LoVo (cell line): ENCODE measurements at regions not wholly inside any gene's neighbourhood (a gene's known extent, or its start where the extent isn't known, plus 50 kb on each side); places are given as distances from the start of the nearest gene placed in this dataset.

Experiments
- DNase-seq: peaks from one replicate; pipeline ENCODE4 v3.0.0-alpha.2; 2016; ENCODE audit warnings: low spot score

GRCh38 chr12:25755136-25755970 lies 202.3 kb upstream of the LMNTD1 start:
- no peak for DNase-seq

- no peak for DNase-seq
These were observed 202.6 kb upstream of the RASSF8 start for GRCh38 chr12:25755971-25756260.

GRCh38 chr12:25757037-25757665 lies 201.3 kb upstream of the RASSF8 start:
- no peak for DNase-seq

GRCh38 chr12:25759752-25760151 lies 198.7 kb upstream of the RASSF8 start:
- DNase-seq = no peak

- DNase-seq = peak; percentile 18
These were observed 197.1 kb upstream of the RASSF8 start for GRCh38 chr12:25761356-25761755.

GRCh38 chr12:25764409-25764808 lies 194.1 kb upstream of the RASSF8 start:
- no peak for DNase-seq

- DNase-seq = no peak
These were observed 193.6 kb upstream of the RASSF8 start for GRCh38 chr12:25764892-25765291.

GRCh38 chr12:25767606-25768005 lies 190.9 kb upstream of the RASSF8 start:
- no peak for DNase-seq

- DNase-seq = no peak
These were observed 190.3 kb upstream of the RASSF8 start for GRCh38 chr12:25768151-25768550.

GRCh38 chr12:25769082-25769945 lies 189.2 kb upstream of the RASSF8 start:
- peak; percentile 19 for DNase-seq

GRCh38 chr12:25771041-25771440 lies 187.4 kb upstream of the RASSF8 start:
- DNase-seq = no peak

GRCh38 chr12:25771476-25771875 lies 187.0 kb upstream of the RASSF8 start:
- no peak for DNase-seq

- DNase-seq = no peak
These were observed 182.5 kb upstream of the RASSF8 start for GRCh38 chr12:25775968-25776367.

GRCh38 chr12:25780771-25781170 lies 177.7 kb upstream of the RASSF8 start:
- DNase-seq = no peak

GRCh38 chr12:25781232-25781631 lies 177.2 kb upstream of the RASSF8 start:
- no peak for DNase-seq

GRCh38 chr12:25783566-25783965 lies 174.9 kb upstream of the RASSF8 start:
- DNase-seq = no peak

- no peak for DNase-seq
These were observed 173.8 kb upstream of the RASSF8 start for GRCh38 chr12:25784669-25785068.

- DNase-seq = no peak
These were observed 173.3 kb upstream of the RASSF8 start for GRCh38 chr12:25785134-25785533.

- no peak for DNase-seq
These were observed 170.8 kb upstream of the RASSF8 start for GRCh38 chr12:25787701-25788100.

GRCh38 chr12:25788707-25789442 lies 169.6 kb upstream of the RASSF8 start:
- no peak for DNase-seq

- no peak for DNase-seq
These were observed 168.9 kb upstream of the RASSF8 start for GRCh38 chr12:25789541-25789944.

- DNase-seq = no peak
These were observed 166.5 kb upstream of the RASSF8 start for GRCh38 chr12:25792031-25792430.
